Embryonic facial prominence (tissue), 1 donor: ENCODE measurements at regions not wholly inside any gene's neighbourhood (a gene's known extent, or its start where the extent isn't known, plus 50 kb on each side); places are given as distances from the start of the nearest gene placed in this dataset.

Source experiments
- DNase-seq: peaks from one replicate; pipeline ENCODE4 v3.0.0-alpha.2; 2016; ENCODE audit errors: extremely low spot score

DNA sequence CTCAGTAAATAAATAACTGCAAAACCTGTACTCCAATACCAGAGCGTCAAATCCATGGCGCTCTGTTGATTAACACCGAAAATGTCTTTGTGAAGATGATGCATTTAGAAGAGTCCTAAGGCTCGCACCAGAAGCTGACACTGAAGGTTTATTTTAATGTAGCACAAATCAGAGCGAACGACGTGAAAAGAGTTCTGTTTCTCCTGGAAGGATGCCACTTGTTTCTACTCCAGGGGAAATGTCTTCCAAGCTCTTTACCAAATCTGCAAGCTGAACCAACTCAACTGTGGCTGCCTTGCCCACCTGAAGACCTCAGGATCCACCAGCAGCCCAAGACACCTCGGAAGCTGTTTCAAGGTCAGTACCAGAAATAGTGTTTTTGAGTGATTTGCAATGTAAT lies 194.4 kb upstream of the MAF start:
- no peak for DNase-seq

DNA sequence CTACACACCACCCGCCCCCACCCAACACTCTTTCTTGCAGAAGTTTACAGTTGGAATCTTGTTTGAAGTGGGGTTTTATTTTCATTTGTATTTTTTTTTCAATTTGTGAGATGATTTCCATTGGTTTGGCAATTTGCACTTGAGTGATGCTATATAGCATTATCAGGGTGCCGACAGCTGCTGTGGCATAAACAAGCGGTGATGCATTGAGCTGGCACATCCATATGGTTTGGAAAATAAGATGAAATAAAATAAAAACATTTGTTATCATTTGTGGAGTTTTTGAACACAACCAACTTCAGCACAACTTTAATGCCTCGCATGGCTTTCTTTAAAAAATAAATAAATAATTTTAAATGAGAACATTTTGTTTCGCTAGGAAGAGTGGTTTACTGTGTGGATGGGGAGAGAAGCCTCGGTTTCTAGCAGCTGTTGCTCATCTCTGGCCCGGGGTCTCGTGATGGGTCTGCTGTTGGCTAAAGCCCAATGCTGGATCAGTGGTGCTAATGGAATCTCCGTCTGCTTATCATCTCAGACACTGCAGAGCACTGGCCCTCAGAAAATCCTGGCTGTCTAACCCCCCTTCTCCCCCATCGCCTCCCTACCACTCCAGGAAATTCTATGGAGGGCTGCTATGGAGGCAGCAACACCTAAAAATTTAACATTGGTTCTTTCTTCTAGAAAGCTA lies 192.3 kb upstream of the MAF start:
- no peak for DNase-seq

DNA sequence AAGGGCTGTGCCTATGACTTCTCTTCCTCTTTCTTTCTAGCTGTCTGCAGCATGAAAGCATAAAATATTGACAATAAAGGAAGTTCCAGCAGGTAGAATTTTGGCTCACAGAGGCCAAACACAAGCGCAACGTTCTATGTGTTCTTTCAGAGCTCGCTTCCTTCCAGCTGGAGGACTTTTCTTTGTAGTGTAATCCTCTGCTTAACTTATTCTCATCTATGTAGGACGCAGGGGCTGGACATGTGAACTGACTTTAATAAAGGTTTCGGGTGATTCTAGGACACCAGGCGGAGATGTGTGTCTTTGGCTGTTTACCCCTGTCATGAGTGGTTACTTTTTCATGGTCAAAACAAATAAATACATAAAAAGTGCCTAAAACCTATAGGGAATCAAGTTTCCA lies 191.5 kb upstream of the MAF start:
- no peak for DNase-seq

DNA sequence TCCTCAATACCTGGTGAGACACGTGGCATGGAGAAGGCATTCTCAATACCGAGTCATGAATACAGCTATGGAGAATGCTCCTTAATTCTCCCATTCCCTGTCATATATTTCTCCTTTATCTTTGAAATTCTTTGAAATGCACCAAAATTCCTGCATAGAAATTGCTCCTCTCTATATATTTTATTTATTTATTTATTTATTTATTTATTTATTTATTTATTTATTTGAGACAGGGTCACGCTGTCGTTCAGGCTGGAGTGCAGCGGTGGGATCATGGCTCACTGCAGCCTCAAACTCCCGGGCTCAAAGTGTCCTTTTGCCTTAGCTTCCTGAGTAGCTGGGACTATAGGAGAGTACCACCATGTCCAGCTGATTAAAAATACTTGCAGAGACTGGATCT lies 190.3 kb upstream of the MAF start:
- no peak for DNase-seq

DNA sequence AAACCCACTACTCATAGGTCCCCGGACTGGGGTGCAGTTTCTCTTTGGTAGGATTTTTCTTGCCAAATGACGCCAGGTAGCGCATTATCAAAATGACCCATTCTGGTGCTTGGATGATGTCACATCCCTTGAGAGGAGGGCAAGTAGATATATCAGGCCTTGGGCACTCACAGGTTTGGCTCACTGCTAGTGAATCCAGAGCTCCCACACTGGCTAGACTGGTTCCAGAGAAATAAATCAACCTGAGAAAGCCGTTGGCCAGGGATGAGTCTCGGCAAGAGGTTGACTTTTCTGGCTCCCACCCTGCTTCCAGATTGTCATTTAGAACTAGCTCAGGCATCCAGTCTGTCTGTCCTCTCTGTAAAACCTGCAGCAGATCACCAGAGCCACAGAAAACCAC lies 188.4 kb upstream of the MAF start:
- DNase-seq, result no peak

DNA sequence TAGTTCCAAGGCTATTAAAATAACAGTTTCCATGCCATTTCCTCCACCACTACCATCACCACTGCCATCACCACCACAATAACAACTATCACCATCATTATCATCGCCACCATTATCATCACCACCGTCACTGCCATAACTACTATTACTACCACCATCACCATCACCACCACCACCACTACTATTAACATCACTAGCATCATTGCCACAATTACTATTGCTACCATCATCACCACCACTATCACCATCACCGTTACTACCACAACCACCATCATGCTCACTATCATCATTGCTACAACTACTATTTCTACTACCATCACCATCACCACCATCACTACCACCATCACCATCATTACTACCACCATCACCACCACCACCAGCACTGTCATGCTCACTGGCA lies 185.9 kb upstream of the MAF start:
- no peak for DNase-seq

DNA sequence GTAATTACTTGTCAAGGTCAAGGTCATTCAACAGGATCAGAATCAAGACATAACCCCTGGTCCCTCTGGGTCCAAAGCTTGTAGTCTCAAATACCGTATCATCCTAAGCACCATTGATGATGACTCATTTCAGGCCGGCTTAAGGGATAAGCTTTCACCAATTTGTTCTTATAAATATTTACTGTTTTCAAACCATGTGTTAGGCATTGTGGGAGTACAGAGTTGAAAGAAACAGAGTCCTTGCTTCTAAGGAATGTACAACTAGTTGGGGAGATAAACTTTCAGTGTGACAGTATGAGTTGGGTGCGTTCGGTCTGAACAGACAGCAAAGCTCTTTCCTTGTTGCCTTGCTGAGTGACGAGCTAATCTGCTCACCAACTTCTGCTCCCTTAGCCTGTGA lies 183.5 kb upstream of the MAF start:
- DNase-seq, result no peak

DNA sequence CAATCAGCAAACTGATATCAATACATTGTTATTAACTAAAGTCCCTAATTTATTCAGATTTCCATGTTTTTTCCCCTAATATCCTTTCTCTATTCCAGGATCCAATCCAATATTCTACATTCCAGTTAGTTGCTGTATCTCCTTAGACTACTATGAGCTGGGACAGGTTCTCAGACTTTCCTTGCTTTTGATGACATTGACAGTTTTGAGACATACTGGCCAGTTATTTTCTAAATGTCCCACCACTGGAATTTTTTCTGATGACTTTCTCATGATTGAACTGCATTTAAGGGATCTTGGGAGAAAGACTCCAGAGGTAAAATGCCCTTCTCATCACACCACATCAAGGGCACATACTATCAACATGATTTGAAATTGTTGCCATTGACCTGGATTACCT lies 177.1 kb upstream of the MAF start:
- no peak for DNase-seq

DNA sequence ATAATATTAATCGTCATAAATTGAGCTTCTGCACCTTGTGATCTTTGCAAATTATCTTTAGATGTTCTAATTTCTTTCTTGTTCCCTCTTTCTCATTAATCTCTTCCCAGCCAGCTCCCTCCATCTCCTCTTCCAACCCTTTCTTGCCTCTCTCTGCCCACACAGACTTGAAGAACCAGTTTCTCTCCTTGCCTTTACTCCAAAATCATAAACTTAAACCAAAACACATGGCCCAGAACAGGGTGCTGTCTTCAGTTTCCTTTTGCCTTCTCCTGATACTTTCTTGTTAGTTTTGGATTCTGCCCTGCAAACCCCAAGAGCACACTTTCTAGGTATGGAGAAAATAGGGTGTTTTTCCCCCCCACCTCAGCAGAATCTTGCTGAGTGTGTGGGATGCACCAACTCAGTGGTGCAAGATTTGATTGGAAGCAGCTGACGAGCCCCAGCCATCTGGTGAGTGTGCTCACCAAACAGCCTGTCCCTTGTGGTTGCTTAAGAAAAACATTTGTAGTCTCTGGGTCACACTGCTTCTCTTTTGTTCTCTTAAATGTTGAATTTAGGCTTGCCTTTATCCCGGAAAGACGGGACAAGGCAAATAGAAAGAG lies 175.8 kb upstream of the MAF start:
- no peak for DNase-seq

DNA sequence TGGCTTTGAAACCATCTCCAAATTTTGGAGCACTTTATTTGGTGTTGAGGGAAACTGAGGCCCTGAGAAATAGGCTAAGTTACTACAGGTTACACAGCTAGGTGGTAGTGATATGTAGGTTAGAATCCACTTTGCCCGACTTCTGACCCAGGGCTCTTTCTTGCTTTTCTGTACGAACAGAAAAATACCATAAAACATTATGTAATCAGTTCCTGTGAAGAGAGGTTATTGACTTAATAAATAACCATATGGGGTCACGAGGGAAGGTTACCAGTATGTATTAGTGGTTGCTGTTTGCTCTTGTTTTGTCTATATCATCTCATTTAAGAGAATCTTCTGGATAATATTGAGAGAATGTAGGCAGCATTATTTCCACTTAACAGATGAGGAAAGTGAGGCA lies 172.2 kb upstream of the MAF start:
- no peak for DNase-seq

DNA sequence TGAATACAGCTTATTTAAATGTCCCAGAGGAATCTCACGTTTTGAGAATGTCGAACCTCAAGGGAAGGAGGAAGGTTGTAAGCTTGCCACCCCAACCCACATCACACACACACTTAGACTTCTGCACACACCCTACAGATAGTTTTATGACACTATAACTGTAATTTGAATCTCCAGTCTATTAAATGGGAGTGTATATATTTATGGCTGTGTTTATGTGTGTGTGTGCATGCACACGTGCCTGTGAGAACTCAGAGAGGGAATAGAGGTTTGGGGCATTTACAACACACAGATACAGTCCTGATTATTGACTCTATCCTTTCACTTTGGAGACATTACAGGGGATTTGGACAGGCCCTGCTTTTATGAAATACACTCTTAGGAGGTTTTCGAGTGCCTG lies 171.5 kb upstream of the MAF start:
- DNase-seq, result no peak

DNA sequence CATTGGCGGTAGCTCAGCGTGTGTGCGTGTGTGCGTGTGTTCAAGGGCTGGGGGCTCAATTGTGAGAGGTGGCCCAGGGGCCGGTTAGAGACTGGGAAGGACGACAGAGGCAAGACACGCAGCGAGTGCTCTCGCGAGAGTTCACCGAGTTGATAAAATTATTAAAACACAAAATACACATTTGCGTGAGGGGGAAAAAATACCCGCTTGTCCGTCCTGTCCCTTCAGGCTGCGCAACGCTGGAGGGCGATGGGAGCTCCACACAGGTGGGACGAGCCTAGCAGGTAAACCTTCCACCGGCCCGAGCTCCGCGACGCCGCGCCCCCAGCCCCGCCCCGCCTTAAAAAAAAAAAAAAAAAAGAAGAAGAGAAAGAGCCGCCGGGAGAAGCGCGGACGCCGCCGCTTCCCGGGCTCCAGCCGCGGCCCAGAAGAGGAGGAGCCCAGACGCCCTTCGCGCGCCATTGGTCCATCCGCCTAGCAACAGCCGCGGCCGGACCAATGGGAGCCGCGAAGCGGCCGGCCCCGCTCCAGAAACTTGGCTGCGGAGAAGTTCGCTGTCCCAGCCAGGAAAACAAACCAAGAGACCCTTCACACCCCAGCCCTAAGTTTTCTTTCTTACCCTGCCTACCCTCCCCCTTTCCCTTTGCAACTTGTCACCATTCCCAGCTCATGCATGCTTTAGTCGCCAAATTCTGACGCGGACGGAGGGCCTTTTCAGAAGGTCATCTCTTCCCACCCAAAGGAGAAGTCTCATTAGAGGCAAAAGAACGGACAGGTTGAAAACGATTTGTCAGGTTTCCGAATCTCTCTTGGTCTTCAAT lies 169.9 kb upstream of the MAF start:
- DNase-seq, result peak; percentile 86

DNA sequence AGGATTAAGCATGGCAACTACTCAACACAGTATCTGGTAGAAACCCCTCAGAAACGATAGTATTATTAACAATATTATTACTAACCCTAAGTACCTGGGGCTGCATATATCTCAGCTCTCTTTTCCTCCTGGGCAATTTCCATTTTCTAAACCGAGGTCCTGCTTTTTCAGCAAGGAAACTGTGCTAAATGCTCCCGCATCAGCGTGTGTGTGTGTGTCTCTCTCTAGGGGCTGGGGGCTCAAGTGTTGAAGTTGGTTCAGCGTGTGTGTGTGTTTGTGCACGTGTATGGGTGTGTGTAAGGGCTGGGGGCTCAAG lies 169.3 kb upstream of the MAF start:
- no peak for DNase-seq

DNA sequence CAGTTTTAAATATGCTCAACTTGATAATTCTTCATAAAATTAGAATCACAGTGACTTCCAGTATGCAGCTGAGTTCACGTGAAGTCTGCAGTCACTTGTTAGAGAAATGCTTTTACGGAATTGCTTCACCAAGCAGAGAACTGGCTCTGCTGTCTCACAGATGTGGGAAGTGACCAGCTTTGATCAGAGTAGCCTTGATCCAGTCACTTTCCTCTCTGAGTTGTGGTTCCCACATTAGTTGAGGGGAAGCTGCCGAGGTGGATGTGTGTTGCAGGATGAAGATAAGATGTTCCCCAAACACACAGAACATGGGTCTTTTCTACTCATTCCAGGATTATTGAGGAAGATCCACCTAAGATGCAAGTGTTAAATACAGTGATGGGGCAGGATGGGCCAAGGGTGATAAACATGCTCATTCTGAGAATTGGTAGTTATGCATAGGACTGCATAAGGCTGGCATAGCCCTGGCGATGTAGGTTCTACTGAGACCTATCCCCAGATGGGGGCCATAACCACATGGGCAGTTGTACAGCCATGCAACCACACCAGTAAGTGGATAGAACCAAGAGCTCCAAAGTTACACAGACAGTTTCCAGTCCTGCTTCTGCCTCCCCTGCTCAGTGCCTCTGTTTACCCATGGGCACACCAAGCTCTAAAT lies 168.9 kb upstream of the MAF start:
- no peak for DNase-seq

DNA sequence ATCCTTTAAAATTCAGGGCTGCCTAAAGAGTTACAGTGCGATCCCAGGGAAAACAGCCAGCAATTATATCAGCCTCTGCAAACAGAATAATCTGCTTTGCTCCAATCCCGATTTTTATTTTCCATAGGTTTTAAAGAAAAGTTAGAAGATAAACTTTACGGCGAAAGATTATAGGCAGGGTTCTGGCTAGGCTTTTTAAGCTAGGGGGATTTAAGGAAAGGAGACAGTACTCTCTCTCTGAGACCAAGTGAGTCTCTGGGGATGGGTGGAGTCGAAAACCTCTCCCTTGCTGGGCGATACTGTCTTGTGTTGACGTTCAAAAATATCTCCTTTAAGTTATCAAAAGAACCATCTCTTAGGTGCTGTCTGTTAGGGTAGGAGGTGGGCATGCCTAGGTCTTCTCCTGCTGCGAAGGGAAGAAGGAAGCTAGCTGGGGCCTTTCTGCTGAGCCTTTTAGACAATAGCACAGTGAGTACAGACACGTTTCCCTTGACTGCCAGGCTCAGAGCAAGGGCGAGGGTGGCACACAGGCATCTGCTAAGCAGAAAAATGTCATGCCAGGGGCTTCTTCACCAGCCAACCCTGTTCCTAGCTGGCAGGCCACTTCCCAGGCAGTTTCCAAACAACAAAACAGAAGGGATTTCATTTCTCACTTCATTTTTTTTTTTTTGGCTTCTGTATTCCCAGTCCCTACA lies 167.9 kb upstream of the MAF start:
- no peak for DNase-seq

DNA sequence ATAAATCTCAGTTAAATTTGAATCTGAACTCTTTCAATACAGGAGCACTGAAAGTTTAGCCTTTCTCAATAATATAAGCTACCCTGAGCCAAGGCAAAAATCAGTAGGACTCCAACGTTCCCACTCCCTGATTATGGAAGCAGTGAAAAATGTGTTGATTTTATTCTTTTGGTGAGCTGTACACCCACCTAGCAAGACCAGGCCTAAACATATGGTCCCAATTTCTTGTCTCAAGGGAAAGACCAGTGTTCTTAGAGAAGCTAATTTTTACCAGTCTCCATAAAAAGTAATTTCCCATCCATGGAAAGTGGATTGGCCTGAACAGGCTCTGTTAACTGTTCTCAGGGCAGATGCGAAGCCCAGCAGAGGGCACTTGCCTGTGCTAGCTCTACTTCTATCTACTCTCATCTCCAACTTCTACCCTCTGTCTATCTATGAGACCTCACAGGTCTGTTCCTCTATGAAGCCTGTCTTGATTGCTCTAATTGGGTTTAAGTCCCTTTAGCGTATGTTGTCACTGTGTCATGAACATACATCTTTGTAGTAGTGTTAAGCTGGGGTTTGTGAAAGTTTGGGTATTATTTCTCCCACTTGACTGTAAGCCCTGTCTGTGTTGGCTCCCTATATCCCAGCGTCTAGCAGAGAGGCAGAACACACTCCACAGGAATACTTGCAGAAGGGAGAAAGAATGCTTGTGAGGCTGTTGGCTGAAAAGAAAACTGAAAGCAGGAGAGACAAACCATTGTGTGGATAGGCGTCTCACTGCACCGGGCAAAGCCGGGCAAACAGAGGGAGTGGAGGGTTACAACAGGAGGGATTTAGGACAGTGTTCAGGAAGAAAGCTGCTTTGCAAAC lies 167.1 kb upstream of the MAF start:
- DNase-seq, result no peak

DNA sequence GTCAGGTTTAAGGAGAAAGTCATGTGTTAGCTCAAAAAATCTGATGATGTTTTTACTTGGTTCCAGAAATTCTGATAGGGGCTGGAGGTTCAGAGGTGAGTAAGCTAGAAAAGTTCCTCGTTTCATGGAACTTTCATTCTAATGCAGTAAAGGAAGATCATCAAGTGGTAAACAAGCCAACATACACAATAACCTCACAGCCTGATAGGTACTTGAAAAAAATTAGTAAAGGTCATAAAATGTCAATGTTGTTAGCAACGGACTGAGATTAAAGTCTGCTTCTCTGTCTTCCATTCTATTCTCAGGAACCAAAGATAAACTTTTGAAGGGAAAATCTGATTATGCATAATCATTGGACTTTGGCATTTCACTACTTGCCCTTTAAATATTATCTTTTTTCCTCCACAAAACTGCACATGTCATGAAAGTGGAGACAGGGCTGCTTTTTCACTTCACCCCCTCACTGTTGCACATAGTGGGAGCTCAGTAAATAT lies 165.4 kb upstream of the MAF start:
- no peak for DNase-seq

DNA sequence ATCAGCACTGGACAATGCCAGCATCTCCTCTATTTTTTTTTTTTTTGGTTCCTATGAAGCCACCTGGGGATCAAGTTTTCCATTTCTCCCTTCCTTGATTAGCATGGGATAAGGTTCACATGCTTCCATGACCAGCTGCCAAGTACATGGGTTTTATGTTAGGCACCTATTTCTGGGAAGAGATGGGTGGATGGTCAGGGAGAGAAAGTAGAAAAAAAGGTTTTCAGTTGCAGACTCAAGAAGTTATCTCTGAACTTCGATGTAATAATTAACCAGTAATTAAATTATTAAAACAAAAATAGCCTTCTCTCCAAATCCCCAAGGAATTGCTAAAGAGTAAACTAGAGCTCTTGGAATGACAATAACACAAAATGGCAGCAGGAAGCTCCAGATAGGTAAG lies 164.9 kb upstream of the MAF start:
- no peak for DNase-seq

DNA sequence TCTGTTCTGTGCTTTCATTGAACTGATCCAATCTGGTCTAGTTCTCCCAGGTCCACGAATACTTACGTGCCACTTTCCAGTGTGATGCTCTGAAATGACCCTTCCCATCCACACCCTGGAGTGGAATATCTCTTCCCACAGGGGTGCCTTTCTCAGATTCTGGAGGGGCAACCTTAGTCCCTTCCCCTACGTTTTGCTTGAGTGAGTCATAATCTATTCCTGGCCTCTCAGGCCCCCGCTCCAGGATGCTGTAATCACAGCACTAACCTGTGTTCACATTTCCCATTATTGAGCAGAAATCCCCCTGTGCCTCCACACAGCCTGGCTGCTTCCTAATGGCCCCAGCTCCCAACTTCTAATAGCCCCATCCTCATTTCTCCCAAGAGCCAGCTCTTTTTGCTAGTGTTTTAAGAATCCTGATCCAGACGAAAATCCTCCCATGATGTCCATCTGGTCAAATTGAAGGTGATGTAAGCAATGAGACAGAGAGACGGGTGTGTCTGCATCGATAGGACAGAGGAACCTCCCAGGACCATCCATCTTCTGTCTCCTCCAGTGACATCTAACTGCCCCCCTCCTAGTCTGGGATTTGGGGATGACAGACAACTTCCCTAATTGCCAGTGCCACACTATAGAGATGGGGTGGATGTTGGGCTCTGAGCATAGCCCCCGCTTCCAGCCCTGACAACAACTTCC lies 164.0 kb upstream of the MAF start:
- no peak for DNase-seq

DNA sequence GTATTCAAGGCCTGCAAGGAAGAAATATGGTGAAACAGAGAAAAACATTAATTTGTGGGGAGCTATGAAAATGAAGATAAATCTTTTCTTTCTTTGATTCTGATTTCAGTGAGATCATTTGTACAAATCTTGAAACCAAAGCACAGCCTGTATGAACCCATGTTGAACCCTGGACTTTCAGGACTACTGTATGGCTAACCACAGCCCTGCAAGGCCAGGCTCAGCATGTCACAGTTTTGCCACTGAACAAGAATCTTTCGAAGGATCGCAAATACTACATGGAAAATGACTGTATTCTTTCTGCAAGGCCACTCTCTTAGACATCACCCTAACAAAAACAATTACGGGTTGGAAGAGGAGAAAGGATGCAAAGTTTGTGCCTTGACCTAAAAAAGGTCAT lies 161.7 kb upstream of the MAF start:
- no peak for DNase-seq
